ENCODE measurements at regions not wholly inside any gene's neighbourhood (a gene's known extent, or its start where the extent isn't known, plus 50 kb on each side); places are given as distances from the start of the nearest gene placed in this dataset.

- DNase-seq (ENCODE audit: low read depth) = no peak
Observed at GRCh38 chr2:41399437-41400087, 648.3 kb upstream of the PKDCC start.

- peak; percentile 2 for DNase-seq (ENCODE audit: low read depth)
Observed at GRCh38 chr2:41400088-41400665, 647.6 kb upstream of the PKDCC start.

GRCh38 chr2:41405441-41405840, 642.4 kb upstream of the PKDCC start:
- DNase-seq (ENCODE audit: low read depth) = no peak

DNA sequence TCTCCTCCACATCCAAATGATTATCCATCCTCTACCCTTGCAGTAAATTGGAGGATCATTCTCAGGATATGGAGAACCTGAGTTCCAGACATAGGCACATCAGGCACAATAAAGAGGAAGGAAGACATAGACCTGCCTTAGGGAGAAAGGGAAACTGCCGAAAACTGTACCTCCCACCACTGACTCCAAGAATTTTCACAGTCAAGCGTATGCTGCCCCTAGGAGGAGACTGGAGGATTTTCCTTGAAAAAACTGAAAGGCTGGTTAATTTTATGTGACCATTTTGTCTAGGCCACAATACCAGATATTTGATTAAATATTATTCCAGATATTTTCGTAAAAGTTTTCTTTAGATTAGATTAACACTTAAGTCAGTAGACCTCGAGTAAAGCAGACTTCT, 638.5 kb upstream of the PKDCC start:
- DNase-seq (ENCODE audit: low read depth) = no peak

GRCh38 chr2:41410011-41410410, 637.8 kb upstream of the PKDCC start:
- no peak for DNase-seq (ENCODE audit: low read depth)

GRCh38 chr2:41413813-41414485, 633.9 kb upstream of the PKDCC start:
- DNase-seq (ENCODE audit: low read depth) = no peak

DNA sequence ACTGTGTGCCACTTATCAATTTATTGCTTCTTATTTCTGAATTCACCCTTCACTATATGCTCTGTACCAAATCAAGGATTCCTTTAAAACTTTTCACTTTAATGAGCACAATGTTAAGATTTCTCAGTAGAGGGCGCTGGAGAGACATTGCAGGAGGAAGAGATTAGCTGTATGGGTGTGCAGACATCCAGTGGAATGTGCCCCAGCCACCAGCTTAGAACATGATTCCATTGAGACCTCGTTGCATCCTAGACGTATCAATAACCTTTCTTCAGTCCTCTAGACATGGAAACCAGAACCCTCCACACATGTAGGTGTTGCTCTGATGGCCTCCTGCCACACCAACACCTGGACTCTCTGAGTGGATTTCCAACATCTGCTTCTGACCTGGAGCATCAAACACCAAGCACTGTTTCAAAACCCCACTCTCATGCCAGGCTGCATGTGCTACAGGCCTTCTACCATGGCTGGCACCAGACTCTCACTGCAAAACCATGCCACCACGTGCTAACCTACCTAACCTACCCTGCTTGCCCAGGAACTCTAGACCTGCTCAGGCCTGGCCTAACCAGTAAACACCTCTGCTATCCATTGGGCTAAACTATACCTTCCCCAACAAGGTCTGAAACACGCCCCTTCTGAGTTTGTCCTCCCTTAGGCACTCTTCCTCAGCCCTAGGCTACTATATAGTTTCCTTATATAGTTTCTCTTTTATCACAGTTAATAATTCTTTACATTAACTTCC, 633.2 kb upstream of the PKDCC start:
- DNase-seq (ENCODE audit: low read depth) = peak; percentile 39

DNA sequence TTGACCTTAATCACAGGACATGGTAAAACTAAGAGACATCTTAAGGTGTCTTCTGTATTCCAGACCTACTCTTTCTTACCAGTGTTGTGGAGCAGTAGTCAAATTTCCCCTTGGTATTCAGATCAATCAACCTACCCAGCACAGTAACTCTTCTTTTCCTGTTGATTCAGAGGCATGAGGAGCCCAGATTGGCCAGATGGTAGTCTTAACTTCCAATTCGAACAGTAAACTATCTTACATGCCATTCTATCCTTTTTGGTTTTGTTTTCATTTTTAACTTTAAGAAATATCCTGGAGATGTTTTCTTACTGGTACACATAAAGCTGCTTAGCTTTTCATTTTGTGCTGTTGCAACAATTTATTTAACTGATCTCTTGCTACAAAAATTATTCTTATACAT, 630.3 kb upstream of the PKDCC start:
- DNase-seq (ENCODE audit: low read depth) = no peak

DNA sequence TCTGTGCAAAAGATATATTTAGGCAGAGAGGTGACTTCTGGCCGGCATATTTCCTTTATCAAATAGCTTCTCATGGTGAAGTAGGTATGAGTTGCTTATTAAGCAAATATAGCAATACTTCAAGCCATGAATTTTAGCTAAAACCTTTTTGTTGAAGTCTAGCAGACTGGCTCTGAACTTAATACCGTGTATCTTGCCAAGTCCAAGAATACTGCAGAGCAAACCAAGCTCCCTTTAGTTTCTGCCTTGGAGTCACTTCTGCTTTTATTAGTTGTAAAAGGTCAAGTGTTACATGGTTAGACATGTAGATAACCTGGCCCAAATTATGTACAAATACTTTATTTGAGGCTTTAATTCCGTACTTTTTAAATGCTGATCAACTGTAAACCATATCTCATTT, 627.6 kb upstream of the PKDCC start:
- no peak for DNase-seq (ENCODE audit: low read depth)

GRCh38 chr2:41420872-41421271, 626.9 kb upstream of the PKDCC start:
- no peak for DNase-seq (ENCODE audit: low read depth)

- DNase-seq (ENCODE audit: low read depth) = peak; percentile 10
Observed at GRCh38 chr2:41431756-41432155, 616.1 kb upstream of the PKDCC start.

- no peak for DNase-seq (ENCODE audit: low read depth)
Observed at GRCh38 chr2:41432459-41432858, 615.4 kb upstream of the PKDCC start.

DNA sequence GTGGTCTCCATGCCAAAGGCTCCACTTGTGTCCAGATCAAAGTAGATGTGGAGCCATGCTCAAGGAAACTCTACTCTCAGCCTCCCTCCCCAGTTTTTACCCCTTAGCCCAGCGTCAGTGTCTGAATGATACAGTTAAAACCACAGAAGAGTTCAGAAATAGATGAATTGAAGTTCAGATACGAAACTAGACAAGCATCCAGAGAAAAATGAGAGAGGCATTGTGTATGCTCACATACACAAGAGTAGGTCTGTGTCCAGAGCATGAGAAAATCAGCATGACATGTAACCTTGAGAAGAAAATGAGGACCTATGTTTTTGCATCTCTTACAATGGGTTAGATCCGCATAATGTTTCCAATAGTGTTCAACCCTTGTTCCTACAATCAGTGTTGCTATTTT, 612.8 kb upstream of the PKDCC start:
- DNase-seq (ENCODE audit: low read depth) = no peak

- no peak for DNase-seq (ENCODE audit: low read depth)
Observed at GRCh38 chr2:41441958-41442357, 605.9 kb upstream of the PKDCC start.

GRCh38 chr2:41445865-41446264, 602.0 kb upstream of the PKDCC start:
- no peak for DNase-seq (ENCODE audit: low read depth)

DNA sequence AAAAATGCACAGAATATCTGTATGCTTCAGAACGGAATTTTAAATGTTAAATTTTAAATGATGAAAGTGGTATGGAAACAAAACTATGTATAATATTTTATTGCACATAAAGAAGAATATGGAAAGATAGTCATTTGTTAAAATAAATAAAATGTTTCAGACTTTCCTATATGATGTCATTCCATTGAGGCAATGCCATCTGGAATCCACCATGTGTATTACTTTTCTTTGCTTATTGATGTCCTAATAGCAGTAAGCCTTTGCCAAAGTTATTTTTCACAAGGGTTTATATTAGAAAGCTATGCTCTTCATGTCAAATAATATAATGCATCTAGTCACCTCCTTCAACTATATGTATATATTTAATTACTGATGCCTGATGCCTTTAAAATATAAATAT, 601.6 kb upstream of the PKDCC start:
- DNase-seq (ENCODE audit: low read depth) = no peak

- no peak for DNase-seq (ENCODE audit: low read depth)
Observed at GRCh38 chr2:41448221-41448620, 599.6 kb upstream of the PKDCC start.

GRCh38 chr2:41457026-41457425, 590.8 kb upstream of the PKDCC start:
- no peak for DNase-seq (ENCODE audit: low read depth)

DNA sequence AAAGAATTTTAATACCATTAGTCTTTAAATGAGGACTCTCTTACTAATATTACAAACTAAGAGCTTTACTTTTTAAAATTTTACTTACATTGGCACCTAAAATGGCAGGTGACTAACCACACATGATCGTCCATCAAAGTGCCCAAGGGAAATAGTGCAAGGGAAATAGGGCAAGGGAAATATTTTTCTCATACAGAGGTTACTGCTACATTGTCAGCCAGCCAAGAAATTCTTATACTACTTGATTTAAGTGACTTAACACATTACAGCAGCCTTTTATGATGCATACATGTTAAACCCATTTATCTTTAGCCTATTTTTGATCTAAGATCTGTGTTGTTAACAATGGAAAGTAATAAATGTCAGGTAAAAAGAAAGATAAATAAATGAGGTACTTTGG, 587.2 kb upstream of the PKDCC start:
- no peak for DNase-seq (ENCODE audit: low read depth)

DNA sequence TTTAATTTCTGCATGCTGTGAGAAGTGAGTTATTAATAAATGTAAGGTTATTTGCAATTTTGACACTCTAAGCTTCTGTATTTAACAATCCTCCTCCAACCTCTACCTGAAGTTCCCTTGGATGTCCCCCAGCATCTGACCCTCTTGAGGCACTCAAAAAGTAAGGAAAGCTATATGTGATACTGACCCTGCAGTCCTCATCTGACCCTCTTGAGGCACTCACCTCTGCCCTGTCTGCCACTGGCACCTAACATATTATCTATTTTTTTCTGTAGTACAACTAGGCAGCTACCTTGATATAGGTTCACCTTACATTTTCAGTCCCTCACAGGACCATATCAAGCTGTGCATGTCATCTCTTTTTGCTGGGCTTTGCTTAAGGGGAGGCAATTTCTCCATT, 583.4 kb upstream of the PKDCC start:
- DNase-seq (ENCODE audit: low read depth) = no peak

- no peak for DNase-seq (ENCODE audit: low read depth)
Observed at GRCh38 chr2:41475959-41476358, 571.9 kb upstream of the PKDCC start.

GRCh38 chr2:41482659-41483058, 565.2 kb upstream of the PKDCC start:
- no peak for DNase-seq (ENCODE audit: low read depth)

GRCh38 chr2:41483226-41483625, 564.6 kb upstream of the PKDCC start:
- no peak for DNase-seq (ENCODE audit: low read depth)

Data from renal cortical epithelial cell (primary cell).